DND-41 (cell line): ENCODE measurements at regions not wholly inside any gene's neighbourhood (a gene's known extent, or its start where the extent isn't known, plus 50 kb on each side); places are given as distances from the start of the nearest gene placed in this dataset.

Experiments used
- ATAC-seq: fragments of 200-7000 bp; cut with Tn5 transposase; 3 replicates; pipeline ENCODE4 v1.9.1; 2021; ENCODE audit warnings: low read depth; ENCODE audit not compliant: insufficient read depth
- DNase-seq: peaks from one replicate; pipeline ENCODE4 v3.0.0-alpha.2; 2020
- H2AFZ ChIP-seq: 2 replicates; pipeline ENCODE4 v1.6.0; 2012; ENCODE audit warnings: low read depth, low read length
- H3K27ac ChIP-seq: 2 replicates; pipeline ENCODE4 v1.5.1; 2012; ENCODE audit warnings: low read length, inconsistent platforms
- H3K27me3 ChIP-seq: fragments of 200-600 bp; sonication (generic); 2 replicates; pipeline ENCODE4 v1.6.0; 2012; ENCODE audit warnings: low read length, mild to moderate bottlenecking, inconsistent platforms; ENCODE audit not compliant: insufficient read depth, poor library complexity
- H3K36me3 ChIP-seq: 2 replicates; pipeline ENCODE4 v1.5.1; 2012; ENCODE audit warnings: low read length, inconsistent platforms; ENCODE audit not compliant: insufficient read depth
- H3K4me1 ChIP-seq: 2 replicates; pipeline ENCODE4 v1.5.1; 2012; ENCODE audit warnings: mild to moderate bottlenecking, low read length; ENCODE audit not compliant: insufficient read depth
- H3K4me2 ChIP-seq: 2 replicates; pipeline ENCODE4 v1.6.0; 2012; ENCODE audit warnings: mild to moderate bottlenecking, moderate library complexity, low read length, inconsistent platforms; ENCODE audit not compliant: insufficient read depth
- H3K4me3 ChIP-seq, 2 experiments: fragments of 200-600 bp in 1 of 2; shearing (Covaris generic) in 1 of 2; 2 replicates each; pipeline ENCODE4 v1.5.1; 2012 to 2016; ENCODE audit warnings: inconsistent platforms in 2 of 2, low read length in 2 of 2, mild to moderate bottlenecking in 2 of 2, low read depth in 1 of 2, moderate library complexity in 1 of 2
- H3K79me2 ChIP-seq: 2 replicates; pipeline ENCODE4 v1.6.0; 2012; ENCODE audit warnings: low read length, inconsistent platforms; ENCODE audit not compliant: insufficient read depth
- H3K9ac ChIP-seq: 2 replicates; pipeline ENCODE4 v1.6.0; 2012; ENCODE audit warnings: low read depth, mild to moderate bottlenecking, inconsistent platforms, low read length, moderate library complexity
- H3K9me3 ChIP-seq: 2 replicates; pipeline ENCODE4 v1.5.1; 2012; ENCODE audit warnings: low read length, moderate library complexity, mild to moderate bottlenecking, inconsistent platforms; ENCODE audit not compliant: insufficient read depth, severe bottlenecking
- H4K20me1 ChIP-seq: 2 replicates; pipeline ENCODE4 v1.6.0; 2012; ENCODE audit warnings: low read length; ENCODE audit not compliant: insufficient read depth
- EZH2 ChIP-seq: IDR thresholded peaks from 3 replicates; pipeline ENCODE4 v1.6.1; 2012; ENCODE audit warnings: borderline replicate concordance, low read depth, mild to moderate bottlenecking, moderate library complexity, low read length, inconsistent platforms; ENCODE audit not compliant: severe bottlenecking
- TF ChIP-seq, protein P1 (sequence below): IDR thresholded peaks from 2 replicates; pipeline ENCODE4 v1.5.1; 2012; ENCODE audit warnings: borderline replicate concordance, low read length, moderate library complexity, mild to moderate bottlenecking; ENCODE audit not compliant: poor library complexity, severe bottlenecking; ENCODE audit errors: extremely low read depth

GRCh38 chr10:10527861-10528562, 489.7 kb upstream of the CELF2 start:
- H3K9me3 ChIP-seq: no peaks in the 10 kb centered on the region
- no peaks in the 10 kb centered on the region for H3K4me1 ChIP-seq
- no peak overlapping the region for H3K27ac ChIP-seq
- H2AFZ ChIP-seq: no peak overlapping the region
- no peak for TF ChIP-seq EZH2
- TF ChIP-seq, protein P1, sequence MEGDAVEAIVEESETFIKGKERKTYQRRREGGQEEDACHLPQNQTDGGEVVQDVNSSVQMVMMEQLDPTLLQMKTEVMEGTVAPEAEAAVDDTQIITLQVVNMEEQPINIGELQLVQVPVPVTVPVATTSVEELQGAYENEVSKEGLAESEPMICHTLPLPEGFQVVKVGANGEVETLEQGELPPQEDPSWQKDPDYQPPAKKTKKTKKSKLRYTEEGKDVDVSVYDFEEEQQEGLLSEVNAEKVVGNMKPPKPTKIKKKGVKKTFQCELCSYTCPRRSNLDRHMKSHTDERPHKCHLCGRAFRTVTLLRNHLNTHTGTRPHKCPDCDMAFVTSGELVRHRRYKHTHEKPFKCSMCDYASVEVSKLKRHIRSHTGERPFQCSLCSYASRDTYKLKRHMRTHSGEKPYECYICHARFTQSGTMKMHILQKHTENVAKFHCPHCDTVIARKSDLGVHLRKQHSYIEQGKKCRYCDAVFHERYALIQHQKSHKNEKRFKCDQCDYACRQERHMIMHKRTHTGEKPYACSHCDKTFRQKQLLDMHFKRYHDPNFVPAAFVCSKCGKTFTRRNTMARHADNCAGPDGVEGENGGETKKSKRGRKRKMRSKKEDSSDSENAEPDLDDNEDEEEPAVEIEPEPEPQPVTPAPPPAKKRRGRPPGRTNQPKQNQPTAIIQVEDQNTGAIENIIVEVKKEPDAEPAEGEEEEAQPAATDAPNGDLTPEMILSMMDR: no peak
- no peak for ATAC-seq
- no peak overlapping the region for H3K9ac ChIP-seq
- H3K4me3 ChIP-seq: no peak overlapping the region
- no peaks in the 10 kb centered on the region for H4K20me1 ChIP-seq
- H3K4me2 ChIP-seq: no peak overlapping the region
- peaks cover 4% of the 10 kb centered on the region for H3K27me3 ChIP-seq
- H3K79me2 ChIP-seq: no peaks in the 10 kb centered on the region
- DNase-seq: no peak
- H3K36me3 ChIP-seq: no peaks in the 10 kb centered on the region

DNA sequence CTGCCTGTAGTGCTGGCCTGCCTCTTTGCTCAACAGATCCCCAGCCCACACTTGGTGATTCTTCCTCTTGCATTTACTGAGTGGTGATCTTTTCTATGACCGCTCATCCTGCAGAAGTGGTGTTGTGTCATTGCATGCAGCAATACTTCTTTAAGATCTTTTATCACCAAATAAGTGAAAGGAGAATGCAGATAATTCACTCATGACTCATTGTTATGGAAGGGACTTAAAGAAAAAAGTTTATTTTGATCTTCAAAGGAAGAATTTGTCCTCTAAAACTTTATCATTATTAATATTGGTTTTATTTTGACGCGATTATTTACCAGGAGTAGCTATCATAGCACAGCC, 489.1 kb upstream of the CELF2 start:
- Histone ChIP-seq H3K9me3 (no peaks in the 10 kb centered on the region), H4K20me1 (no peaks in the 10 kb centered on the region), H3K27me3 (peaks cover 3% of the 10 kb centered on the region), H3K4me1 (no peaks in the 10 kb centered on the region), H3K9ac (no peak overlapping the region), H3K4me3 (no peak overlapping the region), H3K27ac (no peak overlapping the region), H2AFZ (no peak overlapping the region), H3K79me2 (no peaks in the 10 kb centered on the region), H3K36me3 (no peaks in the 10 kb centered on the region), H3K4me2 (no peak overlapping the region)
- ATAC-seq: no peak
- DNase-seq: no peak
- no peak for TF ChIP-seq EZH2
- TF ChIP-seq, protein P1: no peak

DNA sequence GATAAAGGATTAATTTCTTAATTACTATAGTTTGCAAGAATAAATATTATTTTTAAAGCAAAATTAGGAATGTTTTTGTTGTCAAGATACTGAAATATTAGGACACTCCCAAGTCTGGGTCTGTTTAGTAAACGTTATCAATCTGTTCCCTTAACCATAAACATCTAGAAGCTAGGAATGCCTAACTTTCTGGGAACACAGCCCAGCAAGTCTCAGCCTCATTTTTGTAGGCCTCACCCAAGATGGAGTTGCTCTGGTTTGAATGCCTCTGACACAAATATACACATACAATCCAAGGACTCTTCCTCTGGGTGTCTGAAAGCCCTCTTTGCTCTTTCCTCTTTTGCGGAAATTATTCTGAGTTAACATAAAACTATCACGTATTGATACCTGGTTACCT, 487.4 kb upstream of the CELF2 start:
- Histone ChIP-seq H3K27ac (no peak overlapping the region), H3K79me2 (no peaks in the 10 kb centered on the region), H3K36me3 (no peaks in the 10 kb centered on the region), H4K20me1 (no peaks in the 10 kb centered on the region), H3K9ac (no peak overlapping the region), H3K9me3 (no peaks in the 10 kb centered on the region), H3K4me1 (no peaks in the 10 kb centered on the region), H3K4me3 (no peak overlapping the region), H3K27me3 (no peaks in the 10 kb centered on the region), H2AFZ (no peak overlapping the region), H3K4me2 (no peak overlapping the region)
- ATAC-seq (no peak), DNase-seq (no peak)
- no peak for TF ChIP-seq EZH2

DNA sequence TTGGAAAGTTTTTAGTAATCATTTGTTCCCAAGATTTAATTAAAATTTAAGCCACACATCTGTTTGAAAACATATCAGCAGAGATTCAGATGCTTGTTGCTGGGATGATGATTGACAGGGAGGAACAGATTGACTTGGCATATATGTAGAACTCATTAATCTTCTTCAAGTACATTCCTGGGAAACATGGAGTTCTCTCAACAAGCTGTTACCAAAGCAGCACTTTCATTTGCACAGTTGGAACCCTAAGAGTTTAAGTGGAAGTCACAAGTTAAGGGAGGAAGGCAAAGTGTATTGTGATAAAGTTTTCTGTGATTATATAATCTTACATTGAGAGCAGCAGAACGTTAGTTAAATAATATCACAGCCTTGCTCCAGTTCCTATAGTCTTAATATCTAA, 485.4 kb upstream of the CELF2 start:
- H3K4me2 ChIP-seq: no peak overlapping the region
- no peaks in the 10 kb centered on the region for H3K4me1 ChIP-seq
- H3K36me3 ChIP-seq: no peaks in the 10 kb centered on the region
- TF ChIP-seq EZH2: no peak
- TF ChIP-seq, protein P1: no peak
- ATAC-seq: no peak
- no peaks in the 10 kb centered on the region for H3K9me3 ChIP-seq
- H3K79me2 ChIP-seq: no peaks in the 10 kb centered on the region
- no peak overlapping the region for H3K9ac ChIP-seq
- no peaks in the 10 kb centered on the region for H3K27me3 ChIP-seq
- no peak overlapping the region for H3K27ac ChIP-seq
- H2AFZ ChIP-seq: no peak overlapping the region
- no peak for DNase-seq
- no peaks in the 10 kb centered on the region for H4K20me1 ChIP-seq
- no peak overlapping the region for H3K4me3 ChIP-seq
